Hypothalamus (tissue), 51 donors: ENCODE measurements at regions not wholly inside any gene's neighbourhood (a gene's known extent, or its start where the extent isn't known, plus 50 kb on each side); places are given as distances from the start of the nearest gene placed in this dataset.

Experiments
- DNase-seq, 51 donors: peaks; one replicate each; lab custom pipeline; 2025; lab: John Stamatoyannopoulos, UW

DNA sequence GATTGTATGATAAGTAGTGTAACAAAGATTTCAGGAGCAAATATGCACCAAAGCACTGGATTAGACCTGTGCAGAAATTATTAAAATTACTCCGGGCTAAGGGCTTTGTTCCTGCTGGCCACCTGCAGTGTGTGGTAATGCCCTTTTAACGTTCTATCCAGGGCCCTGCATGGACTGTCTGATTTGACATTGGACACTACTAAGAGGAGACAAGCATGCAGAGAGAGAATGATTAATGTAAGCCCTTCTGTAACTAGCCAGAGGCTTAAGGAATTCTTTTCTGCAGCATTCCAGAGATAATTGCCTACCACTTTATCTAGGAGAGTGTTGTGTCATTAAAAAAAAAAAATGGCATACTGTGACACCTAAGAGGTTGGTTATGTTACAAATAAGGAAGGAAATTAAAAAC, 117.0 kb downstream of the PCDH7 start:
- no peak for DNase-seq

DNA sequence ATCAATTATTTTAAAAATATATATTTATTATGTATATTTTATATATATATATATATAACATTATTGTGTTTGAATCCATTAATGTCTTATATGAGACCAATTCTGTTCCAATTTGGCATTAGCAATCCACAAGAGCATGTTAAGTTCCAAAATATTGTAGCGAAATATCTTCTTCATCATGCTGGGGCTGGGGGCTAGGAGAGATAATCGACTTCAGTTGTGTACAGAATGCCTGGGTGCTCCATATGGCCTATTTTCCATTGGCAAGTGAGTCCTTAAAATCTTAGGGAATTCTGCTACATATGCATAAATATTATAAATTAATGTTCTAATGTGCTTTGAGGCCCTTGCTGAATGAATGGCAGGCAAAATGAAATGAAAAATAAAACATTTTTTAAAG, 117.7 kb downstream of the PCDH7 start:
- no peak for DNase-seq

DNA sequence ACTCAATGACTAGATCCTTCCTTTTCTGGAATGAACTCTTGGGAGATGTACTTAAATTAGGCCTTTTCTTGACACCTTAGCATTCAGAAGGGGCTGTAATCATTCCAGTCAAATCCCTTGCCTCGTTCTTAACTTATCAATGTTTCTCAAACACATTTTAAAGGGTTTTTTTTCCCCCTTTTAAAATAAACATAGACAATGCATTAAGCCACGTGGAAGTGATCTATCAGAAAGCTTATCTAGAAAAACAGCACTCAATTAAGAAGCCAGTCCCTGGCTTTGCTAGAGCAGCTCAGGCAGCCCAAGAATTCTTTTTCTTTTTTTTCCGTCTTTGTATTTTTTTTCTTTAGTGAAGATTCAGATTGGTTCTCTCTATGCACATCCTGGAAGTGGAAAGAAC, 118.2 kb downstream of the PCDH7 start:
- no peak for DNase-seq

DNA sequence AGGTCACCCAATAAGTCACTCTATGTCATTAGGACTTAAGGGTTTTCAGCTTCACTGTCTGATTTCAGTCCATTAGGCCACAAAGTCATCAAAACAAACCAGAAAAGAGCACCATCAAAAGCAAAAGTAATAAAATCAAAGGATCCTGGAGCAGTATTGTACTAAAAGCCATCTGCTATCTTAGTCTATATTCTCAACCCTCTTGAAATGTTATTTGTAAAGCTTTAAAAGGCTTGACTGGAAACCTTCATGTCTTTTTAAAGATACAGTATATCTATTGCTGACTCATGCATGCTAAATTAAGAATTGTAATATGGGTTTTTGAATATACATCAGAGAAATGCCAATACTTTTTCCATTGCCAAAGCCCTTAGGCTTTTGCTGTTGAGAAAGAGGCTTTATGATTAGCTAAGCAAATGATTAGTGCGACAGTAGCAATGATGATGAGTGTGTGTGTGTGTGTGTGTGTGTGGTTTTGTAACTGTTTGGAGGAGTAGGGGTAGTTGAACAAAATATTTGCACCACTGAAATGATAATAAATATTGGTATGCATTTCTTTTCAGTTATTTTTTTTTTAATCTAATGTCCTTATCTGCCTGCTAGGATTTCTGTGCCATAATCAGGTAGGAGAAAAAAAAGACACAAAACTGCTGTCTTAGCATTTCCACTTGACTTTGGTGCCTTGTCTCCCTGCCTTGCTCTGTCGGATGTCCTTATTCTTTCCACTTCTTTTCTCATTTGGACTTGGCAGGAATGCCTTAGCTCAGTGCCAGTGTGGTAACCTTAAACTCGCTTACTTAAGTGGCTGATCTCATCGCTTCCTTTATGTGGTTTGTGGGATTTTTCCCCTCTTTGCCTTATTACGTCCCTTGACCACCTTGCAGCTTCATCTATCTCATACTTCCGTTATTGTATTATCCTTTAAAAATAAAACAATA, 119.7 kb downstream of the PCDH7 start:
- peak in 4 of 51 donors; percentile 0 to 10 (median 2) for DNase-seq

DNA sequence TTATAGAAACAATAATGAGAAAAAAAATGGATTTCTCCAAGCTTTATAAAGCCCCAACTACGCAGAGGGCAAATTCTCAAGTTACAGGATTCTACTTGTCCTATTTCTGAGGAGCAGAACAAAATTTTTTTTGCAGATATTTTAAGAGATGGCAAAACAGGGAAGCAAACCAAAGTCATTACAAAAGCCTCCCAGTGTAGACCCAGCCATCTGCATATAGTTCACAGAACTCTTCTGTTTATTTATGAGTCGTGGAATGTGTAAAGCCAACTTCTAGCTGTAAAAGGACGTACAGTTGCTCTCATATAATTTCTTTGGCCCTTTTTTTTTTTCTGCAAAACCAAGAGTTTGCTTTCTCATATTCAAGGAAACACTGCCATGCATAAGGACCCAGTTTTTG, 120.4 kb downstream of the PCDH7 start:
- DNase-seq: no peak

DNA sequence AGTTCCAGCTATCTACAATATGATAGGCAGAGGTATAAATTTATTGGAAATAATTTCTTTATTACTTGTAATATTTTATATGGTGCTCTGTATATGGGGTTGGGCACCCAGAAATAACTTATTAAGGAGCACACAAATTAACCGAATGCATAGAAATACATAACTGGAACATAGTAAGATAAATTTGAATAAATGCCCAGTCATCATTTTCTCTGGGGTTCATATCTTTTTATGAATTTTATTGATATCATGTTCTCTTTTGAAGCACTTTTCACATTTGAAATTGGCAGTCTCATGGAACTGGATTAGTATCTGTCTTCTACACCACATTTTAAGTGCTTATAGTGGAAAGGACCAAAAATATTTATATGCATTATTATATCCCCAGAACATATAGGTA, 122.0 kb downstream of the PCDH7 start:
- no peak for DNase-seq

DNA sequence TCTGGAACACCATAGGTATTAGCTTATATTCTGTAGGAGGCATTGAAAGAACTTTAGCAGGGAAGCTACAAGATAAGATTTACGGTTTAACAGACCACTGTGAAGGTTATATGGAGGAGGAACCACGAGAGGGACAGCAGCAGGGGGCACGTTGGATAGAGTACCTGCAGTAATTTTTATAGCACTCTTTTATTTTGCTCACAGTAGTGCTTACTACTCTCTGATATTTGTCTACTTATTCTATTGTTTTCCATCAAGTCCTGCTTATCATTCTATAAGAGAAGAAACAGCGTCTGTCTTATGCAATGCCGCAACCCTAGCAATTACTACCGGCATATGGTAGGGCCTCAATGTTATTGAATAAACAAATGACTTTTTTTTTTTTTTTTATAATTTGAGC, 122.5 kb downstream of the PCDH7 start:
- DNase-seq: no peak

DNA sequence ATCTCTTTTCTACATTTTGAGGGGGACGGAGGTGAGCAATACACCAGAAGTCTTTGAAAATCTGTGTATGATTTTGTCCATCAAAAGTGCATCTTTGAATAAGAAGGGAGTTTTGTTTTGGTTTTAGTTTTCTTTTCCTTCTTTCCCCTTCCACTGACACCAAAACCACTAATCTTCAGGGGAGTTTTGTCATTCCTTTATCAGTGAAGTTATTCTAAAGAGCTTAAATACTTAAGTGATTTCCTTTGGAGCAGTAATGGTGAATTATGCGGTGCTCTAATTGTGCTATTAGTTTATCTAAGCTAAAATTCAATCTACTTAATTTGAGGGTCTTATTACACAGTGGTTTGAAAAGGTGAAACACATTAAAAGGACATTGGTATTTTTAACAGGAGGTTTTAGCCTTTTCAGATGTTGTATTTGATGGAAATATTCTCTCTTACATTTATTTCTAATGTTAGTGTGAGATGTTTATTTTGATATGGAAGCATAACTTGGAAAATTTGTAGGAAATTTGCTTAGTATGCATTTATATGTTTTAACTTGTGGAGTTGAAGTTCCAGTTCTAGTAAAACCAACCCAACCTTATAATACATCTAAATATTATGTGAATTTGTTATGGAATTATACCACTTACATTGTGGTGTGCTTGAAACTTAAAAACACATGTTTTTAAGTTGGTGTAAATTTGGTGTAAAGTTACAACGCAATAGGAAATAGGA, 124.9 kb downstream of the PCDH7 start:
- no peak for DNase-seq

DNA sequence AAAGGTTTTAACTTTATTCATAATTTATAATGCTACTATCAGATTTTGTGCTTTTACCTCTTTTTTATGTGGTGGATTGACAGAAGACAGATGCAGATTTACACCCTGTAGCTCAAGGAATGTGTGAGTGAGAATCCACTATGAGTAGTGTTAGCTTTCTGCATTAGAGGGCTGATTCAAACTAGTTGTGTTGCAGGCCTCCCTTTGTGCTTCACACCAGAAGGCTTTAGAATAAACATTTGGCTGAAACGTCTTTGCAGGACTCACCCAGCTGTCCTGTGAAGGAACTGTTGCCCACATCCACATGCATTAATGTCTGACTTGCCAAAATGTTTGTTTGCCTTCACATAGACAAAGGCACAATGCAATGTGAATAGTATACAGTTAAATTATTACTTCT, 127.0 kb downstream of the PCDH7 start:
- no peak for DNase-seq

DNA sequence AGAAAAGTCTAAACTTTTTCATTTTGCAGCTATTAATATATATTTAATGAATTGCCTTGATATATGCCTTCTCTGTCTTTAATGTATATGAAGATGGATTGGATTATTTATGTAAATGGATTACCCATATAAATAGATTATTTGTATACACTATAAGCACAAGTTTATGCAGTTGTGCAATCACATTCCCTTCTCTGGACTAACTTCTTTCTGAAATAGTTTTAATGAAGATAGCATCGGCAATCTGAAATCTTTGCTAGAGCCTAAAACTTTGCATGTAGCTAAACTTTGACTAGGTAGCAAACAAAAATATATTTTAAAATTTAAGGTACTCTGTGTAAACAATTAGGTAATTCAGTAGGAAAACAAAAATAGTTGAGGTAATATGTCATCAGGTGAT, 127.8 kb downstream of the PCDH7 start:
- DNase-seq: no peak

DNA sequence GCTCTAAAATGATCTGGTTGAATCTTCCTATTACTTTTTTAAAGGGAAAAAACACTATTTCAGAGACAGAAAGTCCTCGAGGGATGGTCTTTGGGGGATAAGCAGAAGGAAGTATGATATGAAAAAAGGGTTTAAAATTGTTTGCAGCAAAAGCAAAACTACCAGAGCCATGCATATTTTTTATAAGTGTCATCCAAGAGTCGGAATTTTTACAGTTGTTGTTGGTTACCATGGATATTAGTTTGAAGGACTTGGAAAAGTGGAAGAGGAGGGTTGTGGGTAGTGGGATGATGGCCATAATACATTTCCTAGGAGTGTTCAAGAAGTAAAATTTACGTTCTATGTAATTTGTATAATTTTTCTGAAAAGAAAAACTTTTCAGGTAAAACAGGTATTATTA, 134.4 kb downstream of the PCDH7 start:
- DNase-seq: no peak

DNA sequence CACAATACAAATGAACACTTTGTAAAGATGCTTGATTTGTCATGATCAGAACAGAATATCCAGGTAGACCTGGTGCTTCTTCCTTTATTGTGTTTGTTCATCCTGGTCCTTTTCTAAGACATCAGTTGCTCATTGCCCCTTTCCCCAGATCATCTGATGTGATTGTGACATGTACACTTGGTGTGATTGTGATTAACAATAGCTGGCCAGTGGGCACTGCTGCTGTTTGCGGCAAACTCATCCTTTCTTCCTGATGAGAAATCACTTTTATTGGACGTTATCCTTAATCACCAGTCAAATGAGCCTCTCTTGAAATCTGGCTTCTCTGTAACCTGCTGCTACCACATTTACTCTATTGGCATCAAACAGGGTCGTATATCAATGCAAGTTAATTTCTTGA, 135.1 kb downstream of the PCDH7 start:
- peak in 1 of 51 donors; percentile 23 for DNase-seq

DNA sequence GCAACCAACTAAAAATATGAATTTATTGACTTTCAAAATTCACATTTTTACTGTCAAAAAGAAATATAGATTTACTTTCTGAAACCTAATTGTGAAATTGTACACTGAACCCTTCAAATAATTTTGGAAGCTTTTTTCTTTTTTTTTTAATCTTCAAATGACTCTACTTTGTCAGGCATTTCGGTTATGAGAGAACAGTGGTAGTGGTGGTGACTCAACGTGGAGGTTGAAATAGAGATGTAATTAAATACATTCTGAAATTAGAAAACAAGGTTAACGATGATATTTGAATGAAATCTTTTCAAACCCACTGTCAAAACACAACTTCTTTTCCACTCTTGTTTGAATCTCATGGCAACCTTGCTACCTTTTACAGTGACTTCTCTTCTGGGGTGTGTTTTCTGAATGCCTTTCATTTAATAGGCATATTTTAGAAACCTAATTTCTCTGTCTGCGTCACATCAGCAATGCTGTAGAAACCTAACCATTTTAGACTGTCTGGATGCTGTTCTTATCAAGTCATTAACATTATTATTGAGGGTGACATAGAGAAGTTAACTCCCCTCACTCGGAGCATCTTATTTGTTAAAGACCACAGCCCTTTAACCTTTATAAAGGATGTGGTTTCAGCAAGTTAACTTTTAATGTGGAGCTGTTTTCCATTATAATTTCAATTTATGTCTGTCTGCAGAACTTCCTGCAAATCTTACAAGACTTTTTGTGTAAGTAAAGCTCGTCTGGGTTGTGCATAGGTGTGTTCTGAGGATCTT, 136.8 kb downstream of the PCDH7 start:
- no peak for DNase-seq

DNA sequence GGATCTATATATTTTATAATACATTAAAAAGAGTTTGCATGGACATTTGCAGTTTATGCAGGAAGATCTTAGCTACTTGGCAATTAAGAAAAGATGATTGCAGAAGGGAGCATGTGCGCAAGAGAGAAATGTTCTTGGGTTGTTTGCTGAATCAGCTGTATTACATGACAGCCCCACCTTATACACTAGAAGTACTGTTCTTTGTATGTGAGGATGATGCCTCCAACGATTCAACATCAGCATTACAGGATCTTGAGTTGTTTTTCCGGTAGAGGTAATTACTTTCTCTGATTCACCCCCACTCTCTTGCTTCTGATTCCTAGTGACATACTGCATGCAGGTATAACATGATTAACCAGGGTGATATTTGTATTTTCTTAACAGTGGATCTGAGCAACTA, 140.8 kb downstream of the PCDH7 start:
- peak in 1 of 51 donors; percentile 4 for DNase-seq

DNA sequence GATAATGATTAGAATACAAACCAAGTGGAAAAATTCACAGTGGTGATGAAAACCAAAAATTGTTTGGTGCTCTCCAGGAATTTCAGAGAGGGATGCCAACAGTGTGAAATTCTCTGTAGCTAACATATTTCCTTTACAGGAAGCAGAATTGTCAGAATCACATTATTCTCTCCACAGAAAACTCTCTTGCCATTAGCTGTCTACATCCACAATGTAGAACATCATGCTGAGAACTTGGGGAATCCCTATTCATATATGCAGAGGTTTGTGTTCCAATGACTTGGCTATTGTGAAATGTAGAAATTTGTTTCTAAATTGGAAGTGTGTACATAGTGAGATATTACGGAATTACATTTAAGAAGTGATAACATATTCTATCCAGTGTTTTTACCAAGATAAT, 142.0 kb downstream of the PCDH7 start:
- DNase-seq: no peak

DNA sequence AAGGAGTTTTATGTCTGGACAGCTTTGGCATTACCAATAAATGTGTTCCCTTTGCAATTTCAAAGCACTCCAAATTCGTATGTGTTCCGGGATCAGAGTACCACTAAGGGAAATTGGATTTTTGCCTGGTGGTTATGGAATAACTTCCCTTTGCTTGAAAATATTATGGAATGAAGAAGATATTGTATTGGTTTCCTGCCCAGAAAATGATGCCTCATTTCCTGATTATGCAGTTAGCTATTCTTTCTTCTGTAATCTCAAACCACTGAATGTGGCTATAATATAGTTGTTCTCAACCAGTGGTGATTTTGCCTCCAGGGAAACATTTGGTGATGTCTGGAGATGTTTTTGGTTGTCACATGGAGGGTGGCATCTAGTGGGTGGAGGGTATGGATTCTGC, 142.9 kb downstream of the PCDH7 start:
- no peak for DNase-seq

DNA sequence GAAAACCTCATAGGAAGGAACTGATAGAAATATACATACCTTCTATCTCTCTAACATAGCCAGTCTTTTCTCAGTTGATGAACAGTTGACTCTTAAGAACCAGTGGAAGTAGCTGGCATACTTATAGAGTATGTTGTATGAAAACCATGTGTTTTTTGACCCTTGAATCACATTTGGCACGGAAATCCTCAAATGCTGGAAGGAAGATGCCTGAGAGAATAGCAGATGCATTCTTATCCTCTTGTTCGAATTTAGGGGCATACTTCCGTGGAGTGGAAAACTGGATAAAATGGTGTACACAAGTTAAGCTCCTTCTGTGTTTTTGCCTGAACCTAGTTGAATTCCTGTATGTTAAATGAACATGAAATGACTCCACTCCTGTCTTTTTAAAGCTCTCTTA, 145.5 kb downstream of the PCDH7 start:
- DNase-seq: no peak

DNA sequence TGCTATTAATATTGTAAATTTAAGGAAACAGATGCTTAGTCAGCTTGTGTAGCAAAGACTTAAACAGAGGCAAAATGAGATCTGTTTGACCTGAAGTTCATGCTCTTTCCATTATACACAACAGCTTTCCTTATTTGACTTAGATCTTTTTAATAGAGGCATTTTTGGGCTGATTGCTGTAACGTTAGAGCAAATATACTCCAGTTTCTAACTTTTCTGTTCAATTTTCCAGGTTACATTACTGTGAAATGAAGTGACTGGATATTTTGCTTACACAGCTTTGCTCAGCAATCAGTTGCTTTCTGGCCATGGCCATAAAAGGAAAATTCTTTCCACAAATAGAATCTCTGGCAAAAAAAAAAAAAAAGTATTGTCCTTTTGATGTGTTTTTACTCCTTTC, 146.2 kb downstream of the PCDH7 start:
- DNase-seq: no peak

DNA sequence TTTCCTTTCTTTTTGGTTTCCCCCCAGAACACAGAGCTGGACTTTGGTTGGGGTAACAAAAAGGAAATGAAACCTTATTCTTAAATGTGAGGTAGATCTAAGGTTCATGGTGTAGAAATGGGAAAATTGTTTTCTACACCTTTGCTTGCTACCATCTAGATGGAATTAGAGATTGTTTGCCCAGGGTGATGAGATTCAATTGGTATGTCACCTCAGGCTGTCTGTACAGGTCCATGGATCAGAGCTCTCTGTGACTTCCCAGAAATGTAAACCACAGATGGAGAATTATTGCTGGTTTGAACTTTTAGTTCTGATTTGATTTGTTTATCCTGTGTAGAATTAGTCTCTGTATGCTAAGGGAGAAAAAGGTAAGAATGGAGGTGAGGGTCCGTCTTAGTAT, 146.7 kb downstream of the PCDH7 start:
- no peak for DNase-seq

DNA sequence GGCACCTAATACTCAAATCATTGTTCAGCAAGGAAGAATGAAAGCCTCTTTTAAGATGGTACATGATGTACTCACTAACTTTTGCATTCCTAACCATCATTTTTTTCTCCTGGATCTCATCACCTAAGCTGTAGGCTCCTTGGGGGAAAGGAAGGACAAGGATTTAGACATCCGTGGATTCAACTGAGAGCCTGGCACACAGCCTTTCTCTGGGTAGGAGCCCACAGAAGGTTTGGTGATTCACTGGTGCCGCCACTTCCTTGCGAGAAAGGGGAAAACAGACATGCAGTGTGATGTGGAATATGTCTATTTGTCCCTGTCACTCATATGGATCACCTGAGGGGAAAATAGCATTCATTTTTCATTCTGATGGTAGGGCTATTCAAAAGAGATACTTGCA, 147.3 kb downstream of the PCDH7 start:
- DNase-seq: no peak
